GM18520 (cell line): ENCODE measurements at regions not wholly inside any gene's neighbourhood (a gene's known extent, or its start where the extent isn't known, plus 50 kb on each side); places are given as distances from the start of the nearest gene placed in this dataset.

Experiments
- ATAC-seq: cut with Tn5 transposase; IDR thresholded peaks from one replicate; pipeline ENCODE4 v1.9.1; 2021; ENCODE audit not compliant: unreplicated experiment

- ATAC-seq, result no peak
Observed at GRCh38 chr20:22407237-22408193, 176.9 kb downstream of the FOXA2 start.

GRCh38 chr20:22404419-22405170 lies 179.8 kb downstream of the FOXA2 start:
- no peak for ATAC-seq

- ATAC-seq, result no peak
Observed at GRCh38 chr20:22403632-22404361, 180.6 kb downstream of the FOXA2 start.

GRCh38 chr20:22403022-22403631 lies 181.2 kb downstream of the FOXA2 start:
- no peak for ATAC-seq

- ATAC-seq, result no peak
Observed at GRCh38 chr20:22402550-22402949, 181.8 kb downstream of the FOXA2 start.

- no peak for ATAC-seq
Observed at GRCh38 chr20:22400440-22400839, 183.9 kb downstream of the FOXA2 start.

GRCh38 chr20:22394583-22394982 lies 189.8 kb downstream of the FOXA2 start:
- ATAC-seq, result no peak

- ATAC-seq, result no peak
Observed at GRCh38 chr20:22390543-22390903, 193.8 kb downstream of the FOXA2 start.

- no peak for ATAC-seq
Observed at GRCh38 chr20:22389836-22390542, 194.4 kb downstream of the FOXA2 start.

GRCh38 chr20:22387452-22387851 lies 196.9 kb downstream of the FOXA2 start:
- ATAC-seq, result no peak

GRCh38 chr20:22386306-22386623 lies 198.1 kb downstream of the FOXA2 start:
- ATAC-seq, result no peak

GRCh38 chr20:22385602-22386305 lies 198.6 kb downstream of the FOXA2 start:
- no peak for ATAC-seq

- no peak for ATAC-seq
Observed at GRCh38 chr20:22384978-22385377, 199.4 kb downstream of the FOXA2 start.

GRCh38 chr20:22383156-22383555 lies 201.2 kb downstream of the FOXA2 start:
- no peak for ATAC-seq

- no peak for ATAC-seq
Observed at GRCh38 chr20:22382742-22383141, 201.6 kb downstream of the FOXA2 start.

- ATAC-seq, result no peak
Observed at GRCh38 chr20:22381812-22382416, 202.5 kb downstream of the FOXA2 start.

GRCh38 chr20:22379472-22379871 lies 204.9 kb downstream of the FOXA2 start:
- ATAC-seq, result no peak

- no peak for ATAC-seq
Observed at GRCh38 chr20:22374678-22375590, 209.4 kb downstream of the FOXA2 start.
